HG02943 (cell line): ENCODE measurements at regions not wholly inside any gene's neighbourhood (a gene's known extent, or its start where the extent isn't known, plus 50 kb on each side); places are given as distances from the start of the nearest gene placed in this dataset.
"Not testable (repeated sequence)": the region's sequence is repeated elsewhere in the genome, so short reads cannot be mapped to it uniquely, and the experiment has no call there.

ENCODE experiments used
- ATAC-seq: cut with Tn5 transposase; IDR thresholded peaks from one replicate; pipeline ENCODE4 v1.9.1; 2021; ENCODE audit warnings: mild to moderate bottlenecking, low read depth, moderate library complexity; ENCODE audit not compliant: unreplicated experiment

DNA sequence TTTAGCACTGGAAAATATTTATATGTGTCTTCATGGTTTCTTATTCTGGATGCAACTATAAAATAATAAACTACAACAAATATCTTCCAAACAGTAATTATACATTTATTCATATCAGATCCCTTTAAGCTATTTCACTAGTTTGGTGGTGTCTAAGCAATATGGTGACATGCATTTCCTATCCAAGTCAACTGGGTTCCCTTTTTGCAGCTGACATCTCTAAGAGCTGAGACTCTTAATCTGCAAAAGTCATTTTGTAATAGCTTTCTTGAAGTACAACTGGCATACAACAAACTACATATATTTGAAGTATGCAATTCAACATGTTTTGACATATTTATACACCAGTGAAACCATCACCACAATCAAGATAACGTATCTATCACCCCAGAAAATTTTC lies 59.9 kb upstream of the SLC1A4 start:
- no peak for ATAC-seq

DNA sequence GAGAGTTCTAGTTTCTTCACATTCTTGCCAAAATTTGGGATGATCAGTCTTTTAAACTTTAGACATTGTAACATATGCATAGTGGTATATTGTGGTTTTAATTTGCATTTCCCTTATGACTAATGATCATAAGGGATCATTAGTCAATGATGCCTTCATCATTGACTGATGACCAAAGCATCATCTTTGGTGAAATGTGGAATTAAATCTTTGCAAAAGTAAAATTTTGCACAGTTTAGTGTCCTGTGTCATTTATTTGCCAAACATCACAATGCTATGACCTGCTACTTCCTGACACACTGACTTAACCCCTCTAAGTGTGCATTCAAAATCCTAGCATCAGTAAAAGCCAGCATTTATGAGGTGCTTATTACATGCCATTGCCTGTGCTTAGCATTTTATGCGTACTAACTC lies 58.9 kb upstream of the SLC1A4 start:
- no peak for ATAC-seq

DNA sequence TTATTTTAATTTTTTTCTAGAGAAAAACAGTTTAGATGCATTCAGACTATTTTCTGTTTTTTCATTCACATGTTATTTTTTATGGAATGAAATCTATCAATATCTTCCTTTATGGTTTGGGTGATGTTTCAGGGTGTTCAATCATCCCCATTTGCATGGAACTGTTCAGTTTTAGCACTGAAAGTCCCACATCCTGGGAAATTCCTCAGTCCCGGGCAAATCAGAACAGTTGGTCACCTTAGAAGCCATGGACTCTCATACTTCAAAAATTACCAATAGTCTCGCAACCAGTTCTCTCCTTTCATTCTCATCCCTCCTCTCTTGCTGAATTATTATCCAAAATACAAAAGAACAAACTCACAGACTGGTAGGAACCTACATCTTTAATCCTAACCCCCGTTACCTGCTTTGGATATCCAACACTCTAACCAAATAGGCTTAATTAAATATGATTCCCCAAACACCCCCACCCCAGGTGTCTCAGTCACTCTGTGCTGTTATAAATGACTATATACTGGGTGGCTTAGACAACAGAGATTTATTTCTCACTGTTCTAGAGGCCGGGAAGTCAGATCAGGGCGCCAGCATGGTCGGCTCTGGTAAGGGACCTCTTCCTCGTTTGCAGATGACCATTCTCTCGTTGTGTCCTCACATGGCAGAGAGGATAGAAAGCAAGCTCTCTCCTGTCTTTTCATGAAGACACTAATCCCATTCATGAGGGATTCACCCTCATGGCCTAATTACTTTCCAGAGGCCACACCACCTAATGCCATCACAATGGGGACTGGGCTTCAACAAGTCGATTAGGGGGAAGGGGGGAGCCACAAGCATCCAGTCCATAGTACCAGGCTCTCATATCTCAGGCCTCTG lies 57.7 kb upstream of the SLC1A4 start:
- ATAC-seq = no peak

DNA sequence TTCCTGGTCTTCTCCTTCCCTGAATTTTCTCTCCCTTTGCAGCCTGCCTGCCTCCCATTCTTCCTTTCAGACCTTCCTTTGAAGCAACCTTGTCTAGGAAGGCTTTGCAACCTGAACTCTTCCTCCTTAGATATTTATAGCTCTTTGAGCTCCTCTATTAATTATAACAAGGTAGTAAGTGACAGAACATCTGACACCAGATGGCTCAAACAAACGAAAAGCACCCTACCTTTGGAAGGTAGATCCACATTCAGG lies 57.2 kb upstream of the SLC1A4 start:
- ATAC-seq = no peak

DNA sequence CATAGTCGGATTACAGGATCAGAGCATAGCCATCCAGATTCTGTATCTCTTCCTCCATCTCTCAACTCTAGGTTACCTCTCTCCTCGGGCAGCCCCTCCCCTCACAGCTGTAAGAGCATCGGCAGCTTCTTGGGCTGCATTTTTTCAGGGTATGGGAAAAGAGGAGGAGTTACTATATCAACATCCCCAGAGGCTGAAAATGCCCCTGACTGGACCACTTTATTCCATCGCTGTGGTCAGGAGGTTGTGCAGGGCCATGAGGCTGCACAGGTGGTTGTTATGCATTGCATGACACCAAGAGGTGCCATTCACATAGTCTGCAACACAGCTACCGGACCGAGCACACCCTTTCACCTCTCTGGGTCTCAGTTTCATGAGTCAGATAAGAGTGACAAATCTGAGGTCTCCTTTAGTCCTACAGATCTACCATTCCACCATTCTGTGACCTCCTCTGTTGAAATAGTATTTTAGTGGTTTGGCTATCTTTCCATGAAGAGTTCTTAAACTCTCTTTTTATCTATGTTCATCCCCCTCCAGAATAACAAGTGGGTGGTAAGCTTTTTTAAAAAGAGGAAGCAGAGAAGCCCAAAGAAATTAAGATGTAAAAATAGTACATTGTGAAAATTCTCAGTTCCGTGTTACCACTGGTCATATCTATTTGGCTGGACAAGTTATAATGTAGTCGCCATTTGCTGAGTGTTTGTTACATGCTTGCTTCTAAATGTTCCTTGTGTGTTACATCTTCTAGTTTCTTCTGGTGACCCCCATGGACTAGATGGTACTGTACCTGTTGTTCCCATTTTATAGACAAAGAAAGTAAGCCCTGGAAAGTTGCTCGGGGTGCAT lies 56.6 kb upstream of the SLC1A4 start:
- peak; percentile 73 for ATAC-seq

DNA sequence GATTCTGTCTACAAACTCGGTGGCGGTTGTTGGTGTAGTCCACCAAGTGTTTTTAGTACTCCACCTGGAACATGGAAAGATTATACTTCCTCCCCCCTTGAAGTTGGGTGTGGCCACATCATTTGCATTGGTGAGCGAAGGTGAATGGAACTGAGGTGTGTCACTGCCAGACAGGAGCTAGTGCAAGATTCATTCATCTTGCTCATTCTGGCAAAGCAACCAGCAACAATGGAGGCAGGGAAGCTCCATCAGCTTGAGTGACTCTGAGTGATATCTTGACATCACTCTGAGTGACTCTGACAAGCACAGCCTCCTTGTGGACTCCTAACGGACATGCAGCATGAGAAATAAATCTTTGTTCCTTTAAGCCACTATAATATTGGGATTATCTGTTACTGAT lies 54.7 kb upstream of the SLC1A4 start:
- no peak for ATAC-seq

DNA sequence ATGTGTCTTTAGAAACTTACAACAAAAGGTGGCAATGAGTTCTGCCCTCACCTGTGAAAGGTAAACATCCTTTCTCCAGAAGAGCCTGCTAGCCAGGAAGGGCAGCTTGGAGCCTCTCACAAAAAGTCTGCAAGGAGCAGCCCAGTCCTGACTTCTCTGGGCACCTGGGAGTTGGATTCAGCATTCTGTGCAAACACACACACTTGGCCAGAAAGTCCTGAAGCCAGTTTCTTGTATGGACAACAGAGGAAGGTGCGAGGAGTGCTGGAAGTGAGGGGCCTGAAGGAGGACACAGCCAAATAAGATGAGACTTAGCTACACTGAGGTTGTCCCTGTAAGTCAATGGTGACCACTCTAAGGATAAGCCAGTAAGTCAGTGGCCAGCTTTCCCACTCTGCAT lies 52.4 kb upstream of the SLC1A4 start:
- no peak for ATAC-seq

DNA sequence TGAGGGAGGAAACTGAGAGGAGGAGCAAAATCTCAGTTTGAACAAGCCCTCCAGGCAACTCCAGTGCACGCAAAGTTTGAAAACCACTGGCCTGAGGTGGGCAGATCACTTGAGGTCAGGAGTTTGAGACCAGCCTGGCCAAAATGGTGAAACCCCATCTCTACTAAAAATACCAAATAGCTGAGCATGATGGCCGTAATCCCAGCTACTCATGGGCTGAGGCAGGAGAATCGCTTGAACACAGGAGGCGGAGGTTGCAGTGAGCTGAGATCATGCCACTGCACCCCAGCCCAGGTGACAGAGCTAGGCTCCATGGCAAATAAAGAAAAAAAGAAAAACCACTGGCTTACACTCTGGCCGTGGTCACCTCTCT lies 51.9 kb upstream of the SLC1A4 start:
- not testable (repeated sequence) for ATAC-seq

DNA sequence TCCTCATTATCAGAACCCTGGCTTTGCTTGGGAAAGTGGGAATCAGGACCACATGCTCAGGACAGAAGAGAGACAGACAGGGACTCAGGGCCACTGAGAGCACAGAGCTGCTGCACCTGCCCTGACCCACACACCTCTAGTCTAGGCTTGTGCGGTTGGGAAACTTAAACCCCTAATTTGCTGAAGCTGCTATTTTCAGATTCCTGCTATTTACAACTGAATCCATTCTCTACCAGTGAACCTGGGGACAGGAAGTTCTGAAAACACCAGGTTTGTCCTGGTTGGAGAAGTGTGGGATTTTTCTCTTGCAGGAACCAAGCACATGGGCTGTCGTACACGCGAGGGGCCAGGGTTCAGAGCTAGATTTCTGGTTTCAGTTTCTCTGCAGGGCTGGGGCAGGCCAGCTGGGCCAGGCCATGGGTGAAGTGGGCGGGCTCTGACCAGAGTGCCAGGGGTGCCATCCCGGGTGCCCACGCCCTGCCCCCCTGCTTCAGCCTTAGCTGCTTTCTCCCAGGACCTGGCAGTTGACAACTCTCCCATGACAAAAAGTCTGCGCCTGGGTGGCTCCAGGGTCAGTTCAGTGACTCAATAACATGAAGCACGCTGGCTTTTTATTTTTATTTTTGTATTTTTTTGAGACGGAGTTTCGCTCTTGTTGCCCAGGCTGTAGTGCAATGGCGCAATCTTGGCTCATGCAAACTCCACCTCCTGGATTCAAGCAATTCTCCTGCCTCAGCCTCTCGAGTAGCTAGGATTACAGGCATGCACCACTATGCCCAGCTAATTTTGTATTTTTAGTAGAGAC lies 51.3 kb upstream of the SLC1A4 start:
- ATAC-seq = peak; percentile 55

DNA sequence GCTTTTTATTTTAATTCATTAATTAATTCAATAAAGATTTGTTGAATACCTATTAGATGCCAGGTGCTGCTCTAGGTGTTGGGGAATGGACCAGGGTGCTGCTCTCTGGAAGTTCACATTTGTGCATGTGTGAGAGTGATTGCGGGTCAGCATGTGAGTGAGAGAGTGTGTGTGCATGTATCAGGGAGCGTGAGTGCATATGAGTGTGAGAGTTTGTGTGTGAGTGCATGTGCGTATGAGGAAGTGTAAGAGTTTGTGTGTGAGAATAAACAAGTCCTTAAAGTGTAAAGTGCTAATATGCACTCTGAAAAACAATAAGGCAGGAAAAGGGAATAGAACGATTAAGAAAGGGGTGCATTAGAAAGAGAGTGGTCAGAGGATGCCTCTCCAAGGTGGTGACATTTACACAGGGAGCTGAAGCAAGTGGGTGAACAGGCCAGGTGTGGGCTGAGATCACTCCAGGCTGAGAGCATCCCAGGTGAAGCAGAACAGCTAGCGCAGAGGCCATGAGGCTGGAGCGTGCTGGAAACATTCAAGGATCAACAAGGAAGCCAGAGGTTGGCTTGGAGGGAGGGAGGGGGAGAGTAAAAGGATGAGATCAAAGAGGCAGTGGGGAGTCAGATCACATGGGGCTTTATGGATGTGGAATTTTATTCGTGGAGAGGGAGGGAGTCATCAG lies 50.5 kb upstream of the SLC1A4 start:
- no peak for ATAC-seq

DNA sequence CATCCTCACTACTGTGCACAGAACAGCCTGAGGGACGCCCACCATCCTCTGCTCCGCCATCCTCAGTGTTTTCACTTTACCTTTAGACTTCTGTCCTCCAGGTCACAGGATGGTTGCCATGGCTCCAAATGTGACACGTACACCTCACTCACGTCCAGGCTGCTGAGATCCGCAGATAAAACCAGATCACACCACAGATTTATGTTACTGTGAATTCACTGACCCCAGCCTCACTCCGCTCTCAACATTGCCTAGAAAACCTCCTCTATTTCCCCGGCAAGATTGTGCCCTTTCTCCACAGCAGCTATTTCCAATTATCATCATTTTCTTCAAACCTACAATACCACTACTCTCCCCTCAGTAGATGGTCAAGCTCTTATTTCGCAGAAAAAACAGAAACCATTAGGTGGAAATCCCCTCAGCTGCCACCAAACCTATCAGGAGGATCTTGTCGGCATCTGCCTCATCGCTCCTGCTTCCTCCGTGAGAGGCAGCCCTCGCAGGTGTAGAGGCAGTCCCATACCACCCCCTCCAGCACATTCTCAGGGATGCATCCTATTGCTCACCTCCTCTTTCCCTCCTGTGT lies 49.8 kb upstream of the SLC1A4 start:
- ATAC-seq = peak; percentile 39
